Transverse colon (tissue), 4 donors: ENCODE measurements at regions not wholly inside any gene's neighbourhood (a gene's known extent, or its start where the extent isn't known, plus 50 kb on each side); places are given as distances from the start of the nearest gene placed in this dataset.

Experiments used
- POLR2A ChIP-seq: fragments of 450-650 bp; IDR thresholded peaks from one replicate; pipeline ENCODE4 v1.6.1; 2016; ENCODE audit warnings: antibody characterized with exemption, mild to moderate bottlenecking, moderate library complexity
- POLR2AphosphoS5 ChIP-seq, 3 donors: sonication (generic); formaldehyde crosslinking; IDR thresholded peaks; one replicate each; pipeline ENCODE4 v1.6.1; 2016; ENCODE audit warnings: antibody characterized with exemption in 3 of 3
- TF ChIP-seq, protein P1 (sequence below), 5 experiments: fragments of 200-600 bp in 3 of 5; fragments of 450-650 bp in 2 of 5; sonication (generic) in 3 of 5; IDR thresholded peaks; 1 replicate in 2 of 5; 2 replicates in 3 of 5; pipeline ENCODE4 v1.5.1; 2016 to 2017; ENCODE audit warnings: antibody characterized with exemption in 5 of 5, inconsistent platforms in 3 of 5, mild to moderate bottlenecking in 2 of 5, moderate library complexity in 1 of 5

DNA sequence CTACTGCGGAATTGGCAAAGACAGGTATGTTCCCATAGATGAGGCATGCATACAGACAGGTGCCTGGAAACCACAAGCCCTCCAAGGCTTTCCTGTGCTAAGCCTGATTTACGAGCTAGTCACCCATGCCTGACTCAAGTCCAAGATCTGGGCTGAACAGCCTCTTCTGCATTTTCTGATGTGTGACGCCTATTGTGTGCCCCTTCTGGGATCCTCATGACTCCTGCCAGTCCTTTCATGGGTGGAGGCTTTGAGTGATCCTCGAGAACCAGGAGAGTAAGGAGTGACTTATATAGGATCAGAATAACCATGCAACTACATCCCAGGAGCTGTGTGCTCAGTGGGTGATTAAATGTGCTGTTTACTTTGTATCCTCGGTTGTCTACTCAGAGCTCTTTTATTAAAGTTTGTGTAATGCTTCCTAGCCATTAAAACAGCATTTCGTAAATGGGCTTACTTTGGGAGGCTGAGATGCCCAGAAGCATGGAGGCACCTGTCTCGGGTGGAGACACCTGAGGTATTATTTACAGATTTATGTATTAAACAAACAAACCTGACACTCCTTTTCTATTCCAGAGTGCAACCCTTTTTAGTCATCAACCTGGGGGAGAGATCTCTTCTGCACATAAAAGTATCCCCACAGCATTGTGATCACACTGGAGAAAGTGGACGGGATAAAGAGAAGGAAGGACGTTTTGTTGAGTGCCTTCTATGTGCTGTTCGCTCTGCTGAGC, 373.0 kb upstream of the DYNLRB2 start:
- TF ChIP-seq, protein P1, sequence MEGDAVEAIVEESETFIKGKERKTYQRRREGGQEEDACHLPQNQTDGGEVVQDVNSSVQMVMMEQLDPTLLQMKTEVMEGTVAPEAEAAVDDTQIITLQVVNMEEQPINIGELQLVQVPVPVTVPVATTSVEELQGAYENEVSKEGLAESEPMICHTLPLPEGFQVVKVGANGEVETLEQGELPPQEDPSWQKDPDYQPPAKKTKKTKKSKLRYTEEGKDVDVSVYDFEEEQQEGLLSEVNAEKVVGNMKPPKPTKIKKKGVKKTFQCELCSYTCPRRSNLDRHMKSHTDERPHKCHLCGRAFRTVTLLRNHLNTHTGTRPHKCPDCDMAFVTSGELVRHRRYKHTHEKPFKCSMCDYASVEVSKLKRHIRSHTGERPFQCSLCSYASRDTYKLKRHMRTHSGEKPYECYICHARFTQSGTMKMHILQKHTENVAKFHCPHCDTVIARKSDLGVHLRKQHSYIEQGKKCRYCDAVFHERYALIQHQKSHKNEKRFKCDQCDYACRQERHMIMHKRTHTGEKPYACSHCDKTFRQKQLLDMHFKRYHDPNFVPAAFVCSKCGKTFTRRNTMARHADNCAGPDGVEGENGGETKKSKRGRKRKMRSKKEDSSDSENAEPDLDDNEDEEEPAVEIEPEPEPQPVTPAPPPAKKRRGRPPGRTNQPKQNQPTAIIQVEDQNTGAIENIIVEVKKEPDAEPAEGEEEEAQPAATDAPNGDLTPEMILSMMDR (IDR thresholded peaks at IDR 0.05): no peak
- TF ChIP-seq POLR2AphosphoS5 (IDR thresholded peaks at IDR 0.05): no peak
- no peak for TF ChIP-seq POLR2A
